Adipocyte (in vitro differentiated cells): ENCODE measurements at regions not wholly inside any gene's neighbourhood (a gene's known extent, or its start where the extent isn't known, plus 50 kb on each side); places are given as distances from the start of the nearest gene placed in this dataset.

ENCODE experiments used
- DNase-seq: peaks from one replicate; pipeline ENCODE4 v3.0.0-alpha.2; 2015; ENCODE audit warnings: low read depth
- H3K27me3 ChIP-seq: replicated peaks from 2 replicates; pipeline ENCODE4 v1.7.0; 2013; ENCODE audit warnings: mild to moderate bottlenecking, low read length, moderate library complexity; ENCODE audit not compliant: control insufficient read depth, insufficient read depth
- H3K36me3 ChIP-seq: 2 replicates; pipeline ENCODE4 v1.7.0; 2013; ENCODE audit warnings: low read length, mild to moderate bottlenecking, moderate library complexity; ENCODE audit not compliant: control insufficient read depth, insufficient read depth, severe bottlenecking
- H3K4me1 ChIP-seq: 2 replicates; pipeline ENCODE4 v1.7.0; 2013; ENCODE audit warnings: mild to moderate bottlenecking, low read length, moderate library complexity; ENCODE audit not compliant: control insufficient read depth, insufficient read depth
- H3K4me3 ChIP-seq: 2 replicates; pipeline ENCODE4 v1.7.0; 2013; ENCODE audit warnings: mild to moderate bottlenecking, low read length, moderate library complexity
- H3K9ac ChIP-seq: 2 replicates; pipeline ENCODE4 v1.7.0; 2013; ENCODE audit warnings: mild to moderate bottlenecking, low read length, moderate library complexity
- H3K9me3 ChIP-seq: 2 replicates; pipeline ENCODE4 v1.7.0; 2013; ENCODE audit warnings: mild to moderate bottlenecking, low read length, moderate library complexity; ENCODE audit not compliant: control insufficient read depth

- DNase-seq: no peak
- no peaks in the 10 kb centered on the region for H3K9me3 ChIP-seq
- no peaks in the 10 kb centered on the region for H3K36me3 ChIP-seq
- no peak overlapping the region for H3K4me3 ChIP-seq
- H3K9ac ChIP-seq: no peak overlapping the region
- peaks cover 49% of the 10 kb centered on the region for H3K4me1 ChIP-seq
- H3K27me3 ChIP-seq: no peaks in the 10 kb centered on the region
These were observed 189.5 kb downstream of the REEP3 start for GRCh38 chr10:63710703-63711102.

- no peaks in the 10 kb centered on the region for H3K36me3 ChIP-seq
These were observed 190.2 kb downstream of the REEP3 start for GRCh38 chr10:63711361-63711760.

GRCh38 chr10:63711867-63712716 lies 190.9 kb downstream of the REEP3 start:
- H3K9me3 ChIP-seq: no peaks in the 10 kb centered on the region
- peak overlapping the region; percentile 17 for H3K4me3 ChIP-seq
- H3K27me3 ChIP-seq: no peaks in the 10 kb centered on the region
- DNase-seq: peak; percentile 94
- peak overlapping the region; percentile 31 for H3K9ac ChIP-seq
- no peaks in the 10 kb centered on the region for H3K36me3 ChIP-seq
- H3K4me1 ChIP-seq: peaks cover 46% of the 10 kb centered on the region

More at GRCh38 chr10:63711361-63711760, 190.2 kb downstream of the REEP3 start:
- Histone ChIP-seq H3K4me3 (no peak overlapping the region), H3K27me3 (no peaks in the 10 kb centered on the region), H3K9ac (peak overlapping the region; percentile 31), H3K4me1 (peaks cover 49% of the 10 kb centered on the region), H3K9me3 (no peaks in the 10 kb centered on the region)
- no peak for DNase-seq

- Histone ChIP-seq H3K9me3 (no peaks in the 10 kb centered on the region), H3K27me3 (no peaks in the 10 kb centered on the region), H3K4me3 (peak overlapping the region; percentile 51), H3K4me1 (peaks cover 39% of the 10 kb centered on the region), H3K9ac (peak overlapping the region; percentile 62), H3K36me3 (no peaks in the 10 kb centered on the region)
- peak; percentile 60 for DNase-seq
These were observed 191.5 kb downstream of the REEP3 start for GRCh38 chr10:63712717-63713115.

- no peaks in the 10 kb centered on the region for H3K9me3 ChIP-seq
- DNase-seq: peak; percentile 72
- peak overlapping the region; percentile 62 for H3K9ac ChIP-seq
- H3K4me1 ChIP-seq: peaks cover 36% of the 10 kb centered on the region
- no peaks in the 10 kb centered on the region for H3K36me3 ChIP-seq
- peak overlapping the region; percentile 51 for H3K4me3 ChIP-seq
- H3K27me3 ChIP-seq: no peaks in the 10 kb centered on the region
These were observed 192.3 kb downstream of the REEP3 start for GRCh38 chr10:63713191-63714144.

- Histone ChIP-seq H3K36me3 (no peaks in the 10 kb centered on the region), H3K4me3 (no peak overlapping the region), H3K9me3 (no peaks in the 10 kb centered on the region), H3K4me1 (peaks cover 49% of the 10 kb centered on the region), H3K27me3 (no peaks in the 10 kb centered on the region), H3K9ac (no peak overlapping the region)
- no peak for DNase-seq
These were observed 194.9 kb downstream of the REEP3 start for GRCh38 chr10:63716016-63716580.

GRCh38 chr10:63717027-63717715 lies 196.0 kb downstream of the REEP3 start:
- Histone ChIP-seq H3K36me3 (no peaks in the 10 kb centered on the region), H3K9ac (no peak overlapping the region), H3K27me3 (no peaks in the 10 kb centered on the region), H3K4me1 (peaks cover 38% of the 10 kb centered on the region), H3K9me3 (no peaks in the 10 kb centered on the region), H3K4me3 (no peak overlapping the region)
- DNase-seq: peak; percentile 60

- H3K36me3 ChIP-seq: no peaks in the 10 kb centered on the region
- no peak for DNase-seq
- H3K4me1 ChIP-seq: peaks cover 34% of the 10 kb centered on the region
- no peaks in the 10 kb centered on the region for H3K9me3 ChIP-seq
- no peaks in the 10 kb centered on the region for H3K27me3 ChIP-seq
- no peak overlapping the region for H3K9ac ChIP-seq
- no peak overlapping the region for H3K4me3 ChIP-seq
These were observed 196.8 kb downstream of the REEP3 start for GRCh38 chr10:63718006-63718405.

GRCh38 chr10:63718421-63718820 lies 197.2 kb downstream of the REEP3 start:
- DNase-seq: no peak
- H3K4me1 ChIP-seq: peaks cover 30% of the 10 kb centered on the region
- H3K36me3 ChIP-seq: no peaks in the 10 kb centered on the region
- H3K27me3 ChIP-seq: no peaks in the 10 kb centered on the region
- H3K4me3 ChIP-seq: no peak overlapping the region
- H3K9me3 ChIP-seq: no peaks in the 10 kb centered on the region
- H3K9ac ChIP-seq: no peak overlapping the region

- Histone ChIP-seq H3K9me3 (no peaks in the 10 kb centered on the region), H3K9ac (no peak overlapping the region), H3K27me3 (no peaks in the 10 kb centered on the region), H3K4me3 (no peak overlapping the region), H3K4me1 (peaks cover 25% of the 10 kb centered on the region), H3K36me3 (no peaks in the 10 kb centered on the region)
- no peak for DNase-seq
These were observed 198.1 kb downstream of the REEP3 start for GRCh38 chr10:63719226-63719856.
